Calu3 (cell line): ENCODE measurements at regions not wholly inside any gene's neighbourhood (a gene's known extent, or its start where the extent isn't known, plus 50 kb on each side); places are given as distances from the start of the nearest gene placed in this dataset.

Source experiments
- BruUV-seq: library from RNA; stranded (reverse); fragments of 400-500 nt; replicated peaks from 2 replicates; lab custom pipeline; 2021; lab: Mats Ljungman, UMichigan
- CTCF ChIA-PET: fragments of 300-600 bp; sonication (Branson Sonifier 250); formaldehyde crosslinking; loops from one replicate; lab custom pipeline; 2022; ENCODE audit warnings: antibody characterized with exemption; lab: Charles Lee
- DNase-seq: peaks from one replicate; pipeline ENCODE4 v3.0.0; 2022
- H3K27ac Mint-ChIP-seq: one replicate; pipeline ENCODE4 v1.8.0; 2022; ENCODE audit warnings: mixed read lengths; ENCODE audit not compliant: unreplicated experiment
- H3K27me3 Mint-ChIP-seq: one replicate; pipeline ENCODE4 v1.8.0; 2022; ENCODE audit warnings: mixed read lengths; ENCODE audit not compliant: unreplicated experiment
- H3K36me3 Mint-ChIP-seq: one replicate; pipeline ENCODE4 v1.8.0; 2022; ENCODE audit warnings: mild to moderate bottlenecking, moderate library complexity, mixed read lengths; ENCODE audit not compliant: insufficient read depth, unreplicated experiment
- H3K4me1 Mint-ChIP-seq: one replicate; pipeline ENCODE4 v1.8.0; 2022; ENCODE audit warnings: mild to moderate bottlenecking, low read depth, mixed read lengths; ENCODE audit not compliant: unreplicated experiment
- H3K4me3 Mint-ChIP-seq: one replicate; pipeline ENCODE4 v1.8.0; 2022; ENCODE audit warnings: mild to moderate bottlenecking, low read depth, moderate library complexity, mixed read lengths; ENCODE audit not compliant: unreplicated experiment
- H3K9me3 Mint-ChIP-seq: one replicate; pipeline ENCODE4 v1.8.0; 2022; ENCODE audit warnings: low read depth, mixed read lengths; ENCODE audit not compliant: unreplicated experiment
- intact Hi-C: fragments of 100-400 bp; cut with micrococcal nuclease; formaldehyde crosslinking; loops from one replicate; pipeline ENCODE4 v1.10.0; 2022; ENCODE audit not compliant: unreplicated experiment
- TF ChIP-seq, protein P1 (sequence below): fragments of 200-600 bp; IDR thresholded peaks from one replicate; pipeline ENCODE4 v1.8.0; 2022; ENCODE audit warnings: antibody characterized with exemption; ENCODE audit not compliant: unreplicated experiment

DNA sequence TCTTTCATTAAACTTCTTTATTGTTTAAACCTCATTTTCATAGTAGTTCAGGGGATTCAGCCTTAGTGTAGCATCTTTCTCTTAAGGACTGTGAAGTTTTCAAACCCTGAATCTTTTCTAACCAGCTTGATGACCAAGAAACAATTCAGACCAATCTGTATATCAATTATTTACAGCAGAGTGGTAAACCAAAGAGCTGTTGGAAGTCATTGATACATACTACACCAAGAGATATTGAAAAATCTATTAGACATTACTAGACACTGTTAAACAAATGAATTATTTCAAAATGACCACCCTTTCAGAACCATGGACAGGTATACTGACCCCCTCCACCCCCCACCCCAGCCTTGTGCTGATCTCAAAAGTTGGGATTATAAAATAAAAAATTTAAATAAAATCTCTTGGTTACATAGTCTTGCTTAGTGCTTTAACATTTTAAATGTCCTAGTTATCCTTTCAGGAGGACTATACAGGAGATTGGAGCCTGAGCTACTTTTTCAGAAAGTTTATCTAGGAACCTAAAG, 143.9 kb upstream of the LSM8 start:
- Mint-ChIP-seq H3K27ac (no peak overlapping the region), H3K27me3 (peaks cover 25% of the 10 kb centered on the region), H3K9me3 (no peaks in the 10 kb centered on the region), H3K36me3 (no peaks in the 10 kb centered on the region), H3K4me3 (no peak overlapping the region), H3K4me1 (no peaks in the 10 kb centered on the region)
- TF ChIP-seq, protein P1, sequence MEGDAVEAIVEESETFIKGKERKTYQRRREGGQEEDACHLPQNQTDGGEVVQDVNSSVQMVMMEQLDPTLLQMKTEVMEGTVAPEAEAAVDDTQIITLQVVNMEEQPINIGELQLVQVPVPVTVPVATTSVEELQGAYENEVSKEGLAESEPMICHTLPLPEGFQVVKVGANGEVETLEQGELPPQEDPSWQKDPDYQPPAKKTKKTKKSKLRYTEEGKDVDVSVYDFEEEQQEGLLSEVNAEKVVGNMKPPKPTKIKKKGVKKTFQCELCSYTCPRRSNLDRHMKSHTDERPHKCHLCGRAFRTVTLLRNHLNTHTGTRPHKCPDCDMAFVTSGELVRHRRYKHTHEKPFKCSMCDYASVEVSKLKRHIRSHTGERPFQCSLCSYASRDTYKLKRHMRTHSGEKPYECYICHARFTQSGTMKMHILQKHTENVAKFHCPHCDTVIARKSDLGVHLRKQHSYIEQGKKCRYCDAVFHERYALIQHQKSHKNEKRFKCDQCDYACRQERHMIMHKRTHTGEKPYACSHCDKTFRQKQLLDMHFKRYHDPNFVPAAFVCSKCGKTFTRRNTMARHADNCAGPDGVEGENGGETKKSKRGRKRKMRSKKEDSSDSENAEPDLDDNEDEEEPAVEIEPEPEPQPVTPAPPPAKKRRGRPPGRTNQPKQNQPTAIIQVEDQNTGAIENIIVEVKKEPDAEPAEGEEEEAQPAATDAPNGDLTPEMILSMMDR, result no peak
- no peak for DNase-seq
- CTCF ChIA-PET, result interaction anchor here (0.7 kb wide), 2 partner anchors 15 to 947 kb away, joined by 6 to 7 read pairs; no protein-coding TSS in a partner anchor
- BruUV-seq, result no TSS peak
- intact Hi-C loops, result no loop called here

DNA sequence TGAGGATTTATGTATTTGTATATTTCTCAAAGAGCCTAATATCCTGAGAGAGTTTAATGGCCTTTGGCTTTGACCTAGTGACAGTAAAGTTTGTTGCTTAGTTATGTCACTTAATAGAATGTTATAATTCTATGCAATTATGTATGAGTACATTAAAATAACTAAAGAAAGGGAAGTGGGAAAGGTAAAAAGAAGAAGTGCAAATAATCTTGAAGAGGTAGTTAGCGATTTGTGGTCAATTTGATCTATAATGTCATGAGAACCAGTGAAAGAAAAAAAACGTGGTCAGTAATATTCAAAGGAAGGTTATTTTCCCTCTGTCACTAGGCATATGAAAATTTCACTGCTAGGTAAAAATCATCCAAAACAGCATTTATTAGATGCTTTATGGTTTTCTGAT, 143.4 kb upstream of the LSM8 start:
- no peaks in the 10 kb centered on the region for H3K4me1 Mint-ChIP-seq
- H3K4me3 Mint-ChIP-seq, result no peak overlapping the region
- TF ChIP-seq, protein P1, result no peak
- H3K27me3 Mint-ChIP-seq, result peaks cover 19% of the 10 kb centered on the region
- H3K36me3 Mint-ChIP-seq, result no peaks in the 10 kb centered on the region
- DNase-seq, result no peak
- no peak overlapping the region for H3K27ac Mint-ChIP-seq
- no peaks in the 10 kb centered on the region for H3K9me3 Mint-ChIP-seq
- intact Hi-C loops, result no loop called here
- CTCF ChIA-PET, result interaction anchor here (0.7 kb wide), 2 partner anchors 15 to 947 kb away, joined by 6 to 7 read pairs; no protein-coding TSS in a partner anchor
- no TSS peak for BruUV-seq

DNA sequence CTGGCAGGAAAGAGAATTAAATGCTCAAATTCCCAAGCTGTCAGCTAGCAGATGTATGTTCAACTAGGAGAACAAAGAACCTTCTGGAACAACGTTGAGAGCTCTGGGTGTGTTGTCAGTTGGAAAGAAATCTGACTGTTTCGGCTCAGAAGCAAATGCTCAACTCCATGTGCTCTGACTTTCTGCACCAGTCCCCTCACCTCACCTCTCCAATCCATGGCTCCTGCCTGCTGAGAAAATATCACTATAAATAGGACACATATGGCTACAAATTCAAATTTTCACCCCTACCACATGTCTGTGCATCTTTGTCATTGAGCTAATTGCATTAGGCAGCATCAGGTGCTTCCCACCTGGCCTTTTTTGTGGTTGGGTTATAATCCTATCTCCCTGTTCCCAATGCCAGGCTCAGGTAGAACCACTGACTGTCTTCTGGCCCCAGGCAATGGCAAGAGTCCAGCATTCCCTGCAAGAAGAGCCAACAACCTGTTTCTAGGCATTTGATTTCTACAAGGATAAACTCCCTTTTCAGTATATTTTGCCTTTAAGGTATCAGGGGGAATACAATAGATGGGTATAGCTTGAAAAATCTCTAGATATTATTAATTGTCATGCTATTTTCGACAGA, 142.6 kb upstream of the LSM8 start:
- CTCF ChIA-PET, result no interaction called here
- H3K4me1 Mint-ChIP-seq, result no peaks in the 10 kb centered on the region
- intact Hi-C loops, result no loop called here
- H3K27me3 Mint-ChIP-seq, result peaks cover 11% of the 10 kb centered on the region
- H3K4me3 Mint-ChIP-seq, result no peak overlapping the region
- H3K27ac Mint-ChIP-seq, result no peak overlapping the region
- H3K9me3 Mint-ChIP-seq, result no peaks in the 10 kb centered on the region
- TF ChIP-seq, protein P1, result no peak
- no peak for DNase-seq
- BruUV-seq, result no TSS peak
- H3K36me3 Mint-ChIP-seq, result no peaks in the 10 kb centered on the region

DNA sequence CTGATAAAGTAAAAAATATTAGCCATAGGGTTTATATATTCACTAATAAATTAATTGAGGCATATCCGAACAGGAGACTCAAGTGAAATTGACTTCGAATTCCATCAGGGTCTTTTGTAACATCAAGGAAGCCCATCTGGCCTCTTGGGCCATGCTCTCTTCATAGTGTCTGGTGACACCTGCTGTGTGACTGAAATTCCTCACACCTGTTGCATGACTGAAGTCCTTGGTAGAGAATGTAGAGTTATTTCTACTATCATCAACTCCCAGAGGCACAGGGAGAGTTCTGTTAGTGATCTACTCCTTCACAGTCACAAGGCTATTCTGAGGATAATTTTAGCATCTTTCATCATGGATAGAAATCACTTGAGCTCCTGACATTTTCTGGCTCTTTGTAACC, 138.3 kb upstream of the LSM8 start:
- CTCF ChIA-PET, result no interaction called here
- no peak overlapping the region for H3K27ac Mint-ChIP-seq
- no peak overlapping the region for H3K4me3 Mint-ChIP-seq
- intact Hi-C loops, result no loop called here
- BruUV-seq, result no TSS peak
- no peak for DNase-seq
- no peaks in the 10 kb centered on the region for H3K36me3 Mint-ChIP-seq
- no peaks in the 10 kb centered on the region for H3K4me1 Mint-ChIP-seq
- TF ChIP-seq, protein P1, result no peak
- no peaks in the 10 kb centered on the region for H3K27me3 Mint-ChIP-seq
- H3K9me3 Mint-ChIP-seq, result no peaks in the 10 kb centered on the region
